ENCODE measurements at regions not wholly inside any gene's neighbourhood (a gene's known extent, or its start where the extent isn't known, plus 50 kb on each side); places are given as distances from the start of the nearest gene placed in this dataset.

DNA sequence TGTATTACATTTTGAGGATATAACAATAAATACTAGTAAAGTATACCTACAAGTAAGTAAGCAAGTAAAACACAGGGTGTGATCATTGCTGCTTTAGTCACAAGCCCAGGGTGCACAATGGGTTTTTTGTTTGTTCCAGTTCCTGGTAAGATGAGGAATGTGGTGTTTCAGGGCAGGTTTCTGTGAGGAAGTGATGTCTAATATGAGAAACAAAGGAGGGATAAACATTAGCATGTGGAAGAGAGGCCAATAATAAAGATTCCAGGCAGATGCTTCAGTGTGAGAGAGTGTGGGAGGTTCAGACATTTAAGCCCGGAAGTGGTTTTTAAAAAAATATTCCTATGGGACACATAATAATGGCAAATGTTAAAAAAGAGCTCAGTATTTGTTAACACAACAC lies 808.1 kb upstream of the USP15 start:
- Histone ChIP-seq H3K9me3 (ENCODE audit: control insufficient read depth, insufficient read depth, low read depth, low read length) (no peaks in the 10 kb centered on the region), H3K27ac (ENCODE audit: extremely low read depth, low read depth, low read length) (no peak overlapping the region), H3K4me1 (ENCODE audit: control insufficient read depth, insufficient read depth, low read length) (no peaks in the 10 kb centered on the region), H3K4me3 (ENCODE audit: low read depth, low read length) (no peak overlapping the region), H3K36me3 (ENCODE audit: control insufficient read depth in 2 of 2, insufficient read depth in 1 of 2, low read length in 2 of 2) (no peaks in the 10 kb centered on the region)
- TF ChIP-seq ZNF548 (tag by site-specific recombination; IDR thresholded peaks at IDR 0.05) (no peak), ZNF248 (tag by site-specific recombination; IDR thresholded peaks at IDR 0.05) (no peak), ZBTB11 (tag by site-specific recombination; conservative IDR thresholded peaks at IDR 0.05; ENCODE audit: low read depth) (no peak), ZBTB1 (tag by site-specific recombination; IDR thresholded peaks at IDR 0.05) (no peak), ZFHX2 (tag by site-specific recombination; conservative IDR thresholded peaks at IDR 0.05) (no peak), ELK4 (IDR thresholded peaks at IDR 0.05; ENCODE audit: borderline replicate concordance, low read depth, low read length) (no peak)
- TF ChIP-seq, protein P1, sequence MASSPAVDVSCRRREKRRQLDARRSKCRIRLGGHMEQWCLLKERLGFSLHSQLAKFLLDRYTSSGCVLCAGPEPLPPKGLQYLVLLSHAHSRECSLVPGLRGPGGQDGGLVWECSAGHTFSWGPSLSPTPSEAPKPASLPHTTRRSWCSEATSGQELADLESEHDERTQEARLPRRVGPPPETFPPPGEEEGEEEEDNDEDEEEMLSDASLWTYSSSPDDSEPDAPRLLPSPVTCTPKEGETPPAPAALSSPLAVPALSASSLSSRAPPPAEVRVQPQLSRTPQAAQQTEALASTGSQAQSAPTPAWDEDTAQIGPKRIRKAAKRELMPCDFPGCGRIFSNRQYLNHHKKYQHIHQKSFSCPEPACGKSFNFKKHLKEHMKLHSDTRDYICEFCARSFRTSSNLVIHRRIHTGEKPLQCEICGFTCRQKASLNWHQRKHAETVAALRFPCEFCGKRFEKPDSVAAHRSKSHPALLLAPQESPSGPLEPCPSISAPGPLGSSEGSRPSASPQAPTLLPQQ (tag by site-specific recombination; IDR thresholded peaks at IDR 0.05) = no peak
- POLR2A ChIA-PET = no interaction called here
- CTCF ChIA-PET = no interaction called here

DNA sequence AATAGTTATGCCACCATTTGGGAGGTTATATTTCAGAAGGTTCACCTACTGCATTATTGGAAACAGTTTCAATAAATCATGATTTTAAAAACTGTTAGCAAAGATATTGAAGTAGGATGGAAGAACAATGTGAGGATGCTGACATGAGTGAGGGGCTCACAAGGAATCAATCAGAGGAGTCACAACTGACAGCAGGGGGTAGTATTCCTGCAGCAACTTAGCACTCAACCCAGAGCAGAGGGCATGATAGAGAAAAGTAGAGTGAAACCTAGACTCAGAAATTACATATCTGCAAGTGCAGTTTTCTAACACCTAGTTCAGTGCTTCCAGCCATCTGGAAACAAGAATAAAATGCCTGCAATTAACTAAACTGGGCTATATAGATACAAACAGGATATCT lies 772.5 kb upstream of the USP15 start:
- H3K27ac ChIP-seq (ENCODE audit: extremely low read depth, low read depth, low read length) = no peak overlapping the region
- TF ChIP-seq ZNF19 (tag by site-specific recombination; IDR thresholded peaks at IDR 0.05; ENCODE audit: low read depth) (no peak), ZNF677 (tag by site-specific recombination; IDR thresholded peaks at IDR 0.05) (no peak), ZNF571 (tag by site-specific recombination; IDR thresholded peaks at IDR 0.05) (no peak), ZNF16 (tag by site-specific recombination; IDR thresholded peaks at IDR 0.05; ENCODE audit: low read depth) (no peak), EGR2 (tag by site-specific recombination; IDR thresholded peaks at IDR 0.05; ENCODE audit: low read depth) (no peak), GLIS2 (tag by site-specific recombination; IDR thresholded peaks at IDR 0.05) (no peak), ZBTB21 (tag by site-specific recombination; IDR thresholded peaks at IDR 0.05) (no peak), RBAK (tag by site-specific recombination; IDR thresholded peaks at IDR 0.05) (no peak), PRDM1 (tag by site-specific recombination; IDR thresholded peaks at IDR 0.05) (no peak), ZNF518A (tag by site-specific recombination; conservative IDR thresholded peaks at IDR 0.05; ENCODE audit: low read depth) (no peak), ZNF366 (tag by site-specific recombination; conservative IDR thresholded peaks at IDR 0.05) (no peak)
- TF ChIP-seq, protein P2, sequence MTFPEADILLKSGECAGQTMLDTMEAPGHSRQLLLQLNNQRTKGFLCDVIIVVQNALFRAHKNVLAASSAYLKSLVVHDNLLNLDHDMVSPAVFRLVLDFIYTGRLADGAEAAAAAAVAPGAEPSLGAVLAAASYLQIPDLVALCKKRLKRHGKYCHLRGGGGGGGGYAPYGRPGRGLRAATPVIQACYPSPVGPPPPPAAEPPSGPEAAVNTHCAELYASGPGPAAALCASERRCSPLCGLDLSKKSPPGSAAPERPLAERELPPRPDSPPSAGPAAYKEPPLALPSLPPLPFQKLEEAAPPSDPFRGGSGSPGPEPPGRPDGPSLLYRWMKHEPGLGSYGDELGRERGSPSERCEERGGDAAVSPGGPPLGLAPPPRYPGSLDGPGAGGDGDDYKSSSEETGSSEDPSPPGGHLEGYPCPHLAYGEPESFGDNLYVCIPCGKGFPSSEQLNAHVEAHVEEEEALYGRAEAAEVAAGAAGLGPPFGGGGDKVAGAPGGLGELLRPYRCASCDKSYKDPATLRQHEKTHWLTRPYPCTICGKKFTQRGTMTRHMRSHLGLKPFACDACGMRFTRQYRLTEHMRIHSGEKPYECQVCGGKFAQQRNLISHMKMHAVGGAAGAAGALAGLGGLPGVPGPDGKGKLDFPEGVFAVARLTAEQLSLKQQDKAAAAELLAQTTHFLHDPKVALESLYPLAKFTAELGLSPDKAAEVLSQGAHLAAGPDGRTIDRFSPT (tag by site-specific recombination; IDR thresholded peaks at IDR 0.05) = no peak
- H3K4me3 ChIP-seq (ENCODE audit: low read depth, low read length) = no peak overlapping the region
- ChIA-PET CTCF (no interaction called here), POLR2A (no interaction called here)
- no peaks in the 10 kb centered on the region for H3K9me3 ChIP-seq (ENCODE audit: control insufficient read depth, insufficient read depth, low read depth, low read length)
- H3K4me1 ChIP-seq (ENCODE audit: control insufficient read depth, insufficient read depth, low read length) = no peaks in the 10 kb centered on the region
- no peaks in the 10 kb centered on the region for H3K36me3 ChIP-seq (ENCODE audit: control insufficient read depth in 2 of 2, insufficient read depth in 1 of 2, low read length in 2 of 2)

All from HEK293 (cell line).